ENCODE measurements at regions not wholly inside any gene's neighbourhood (a gene's known extent, or its start where the extent isn't known, plus 50 kb on each side); places are given as distances from the start of the nearest gene placed in this dataset.

- no TSS peak for BruUV-seq (replicated peaks)
- POLR2A ChIA-PET (ENCODE audit: low non-redundant PET): no interaction called here
- Histone ChIP-seq H3K4me1 (ENCODE audit: insufficient read depth, low read length, poor library complexity, severe bottlenecking) (no peaks in the 10 kb centered on the region), H3K27me3 (replicated peaks; ENCODE audit: insufficient read depth, low read depth, low read length, poor library complexity) (no peaks in the 10 kb centered on the region), H3K27ac (ENCODE audit: low read depth, low read length, poor library complexity, severe bottlenecking) (no peak overlapping the region), H3K36me3 (ENCODE audit: insufficient read depth, low read length, poor library complexity, severe bottlenecking) (no peaks in the 10 kb centered on the region), H3K4me3 (ENCODE audit: low read depth, low read length, poor library complexity, severe bottlenecking) (no peak overlapping the region), H3K9me3 (ENCODE audit: low read depth, low read length, poor library complexity, severe bottlenecking) (peaks cover 13% of the 10 kb centered on the region)
- DNase-seq (ENCODE audit: low spot score): no peak
- intact Hi-C loops (cut with micrococcal nuclease; ENCODE audit: unreplicated experiment): no loop called here
- CTCF ChIA-PET: no interaction called here
- TF ChIP-seq EZH2 (IDR thresholded peaks at IDR 0.05; ENCODE audit: borderline replicate concordance, low read depth, low read length, poor library complexity, severe bottlenecking) (no peak), CTCF (conservative IDR thresholded peaks at IDR 0.05; ENCODE audit: low read depth, low read length) (no peak)
Measured at GRCh38 chr11:97786961-97787360, 1233.8 kb upstream of the CNTN5 start.

GRCh38 chr11:97794876-97795275 lies 1225.9 kb upstream of the CNTN5 start:
- no peak for DNase-seq (ENCODE audit: low spot score)
- ChIA-PET POLR2A (ENCODE audit: low non-redundant PET) (no interaction called here), CTCF (no interaction called here)
- TF ChIP-seq CTCF (conservative IDR thresholded peaks at IDR 0.05; ENCODE audit: low read depth, low read length): no peak
- no peak for TF ChIP-seq EZH2 (IDR thresholded peaks at IDR 0.05; ENCODE audit: borderline replicate concordance, low read depth, low read length, poor library complexity, severe bottlenecking)
- BruUV-seq (replicated peaks): no TSS peak
- Histone ChIP-seq H3K4me3 (ENCODE audit: low read depth, low read length, poor library complexity, severe bottlenecking) (no peak overlapping the region), H3K27me3 (replicated peaks; ENCODE audit: insufficient read depth, low read depth, low read length, poor library complexity) (no peaks in the 10 kb centered on the region), H3K36me3 (ENCODE audit: insufficient read depth, low read length, poor library complexity, severe bottlenecking) (no peaks in the 10 kb centered on the region), H3K27ac (ENCODE audit: low read depth, low read length, poor library complexity, severe bottlenecking) (no peak overlapping the region), H3K9me3 (ENCODE audit: low read depth, low read length, poor library complexity, severe bottlenecking) (peaks cover 8% of the 10 kb centered on the region), H3K4me1 (ENCODE audit: insufficient read depth, low read length, poor library complexity, severe bottlenecking) (no peaks in the 10 kb centered on the region)
- intact Hi-C loops (cut with micrococcal nuclease; ENCODE audit: unreplicated experiment): no loop called here

- no peak for DNase-seq (ENCODE audit: low spot score)
- BruUV-seq (replicated peaks): no TSS peak
Measured at GRCh38 chr11:97800891-97801290, 1219.9 kb upstream of the CNTN5 start.

More at GRCh38 chr11:97800891-97801290, 1219.9 kb upstream of the CNTN5 start:
- Histone ChIP-seq H3K27me3 (replicated peaks; ENCODE audit: insufficient read depth, low read depth, low read length, poor library complexity) (no peaks in the 10 kb centered on the region), H3K36me3 (ENCODE audit: insufficient read depth, low read length, poor library complexity, severe bottlenecking) (no peaks in the 10 kb centered on the region), H3K9me3 (ENCODE audit: low read depth, low read length, poor library complexity, severe bottlenecking) (no peaks in the 10 kb centered on the region), H3K27ac (ENCODE audit: low read depth, low read length, poor library complexity, severe bottlenecking) (no peak overlapping the region), H3K4me1 (ENCODE audit: insufficient read depth, low read length, poor library complexity, severe bottlenecking) (no peaks in the 10 kb centered on the region), H3K4me3 (ENCODE audit: low read depth, low read length, poor library complexity, severe bottlenecking) (no peak overlapping the region)
- POLR2A ChIA-PET (ENCODE audit: low non-redundant PET): no interaction called here
- TF ChIP-seq EZH2 (IDR thresholded peaks at IDR 0.05; ENCODE audit: borderline replicate concordance, low read depth, low read length, poor library complexity, severe bottlenecking) (no peak), CTCF (conservative IDR thresholded peaks at IDR 0.05; ENCODE audit: low read depth, low read length) (no peak)
- CTCF ChIA-PET: no interaction called here
- intact Hi-C loops (cut with micrococcal nuclease; ENCODE audit: unreplicated experiment): no loop called here

Measured in A673 (cell line).